Endodermal cell (in vitro differentiated cells): ENCODE measurements at regions not wholly inside any gene's neighbourhood (a gene's known extent, or its start where the extent isn't known, plus 50 kb on each side); places are given as distances from the start of the nearest gene placed in this dataset.

Experiments used
- DNase-seq: peaks from one replicate; pipeline ENCODE4 v3.0.0-alpha.2; 2017
- H3K27ac ChIP-seq: 2 replicates; pipeline ENCODE4 v1.5.1; 2013; ENCODE audit warnings: mild to moderate bottlenecking, low read depth, low read length, moderate library complexity
- H3K27me3 ChIP-seq: 2 replicates; pipeline ENCODE4 v1.6.1; 2013; ENCODE audit warnings: mild to moderate bottlenecking, low read length, moderate library complexity; ENCODE audit not compliant: insufficient read depth, control insufficient read depth, poor library complexity, severe bottlenecking
- H3K36me3 ChIP-seq: 2 replicates; pipeline ENCODE4 v1.7.0; 2013; ENCODE audit warnings: mild to moderate bottlenecking, low read length, moderate library complexity; ENCODE audit not compliant: control insufficient read depth, insufficient read depth
- H3K4me1 ChIP-seq: one replicate; pipeline ENCODE4 v1.7.0; 2013; ENCODE audit warnings: low read length; ENCODE audit not compliant: control insufficient read depth, insufficient read depth
- H3K4me3 ChIP-seq: 2 replicates; pipeline ENCODE4 v1.5.1; 2013; ENCODE audit warnings: mild to moderate bottlenecking, low read length, moderate library complexity
- H3K9ac ChIP-seq: 2 replicates; pipeline ENCODE4 v1.6.1; 2013; ENCODE audit warnings: mild to moderate bottlenecking, low read length, moderate library complexity; ENCODE audit not compliant: poor library complexity, severe bottlenecking; ENCODE audit errors: extremely low read depth
- H3K9me3 ChIP-seq: 2 replicates; pipeline ENCODE4 v1.6.1; 2013; ENCODE audit warnings: mild to moderate bottlenecking, low read length, moderate library complexity; ENCODE audit not compliant: control insufficient read depth
- H3K27ac Mint-ChIP-seq: 2 replicates; pipeline ENCODE4 v1.8.0; 2020; ENCODE audit warnings: mixed read lengths
- H3K27me3 Mint-ChIP-seq: 2 replicates; pipeline ENCODE4 v1.8.0; 2021; ENCODE audit warnings: mild to moderate bottlenecking, mixed read lengths; ENCODE audit not compliant: insufficient read depth
- H3K36me3 Mint-ChIP-seq: 2 replicates; pipeline ENCODE4 v1.8.0; 2020; ENCODE audit warnings: low read depth, mixed read lengths
- H3K4me1 Mint-ChIP-seq: 2 replicates; pipeline ENCODE4 v1.8.0; 2020; ENCODE audit warnings: mixed read lengths
- H3K4me3 Mint-ChIP-seq: 2 replicates; pipeline ENCODE4 v1.8.0; 2020; ENCODE audit warnings: mild to moderate bottlenecking, moderate library complexity, mixed read lengths
- H3K9me3 Mint-ChIP-seq: 2 replicates; pipeline ENCODE4 v1.8.0; 2020; ENCODE audit warnings: mild to moderate bottlenecking, mixed read lengths
- WGBS, 2 experiments: methylation state at CpG; one replicate each; pipeline versions ENCODE4 v1.1.5 to v1.1.7; 2013; ENCODE audit warnings: missing lambda C conversion rate in 2 of 2, mixed read lengths in 1 of 2; ENCODE audit not compliant: insufficient coverage in 1 of 2, insufficient read length in 1 of 2; 5-methylcytosine and 5-hydroxymethylcytosine counted together
- TF ChIP-seq, protein P1 (sequence below): fragments of 200-600 bp; sonication (generic); conservative IDR thresholded peaks from 2 replicates; pipeline ENCODE4 v1.5.0; 2021; ENCODE audit warnings: antibody characterized with exemption, mild to moderate bottlenecking

DNA sequence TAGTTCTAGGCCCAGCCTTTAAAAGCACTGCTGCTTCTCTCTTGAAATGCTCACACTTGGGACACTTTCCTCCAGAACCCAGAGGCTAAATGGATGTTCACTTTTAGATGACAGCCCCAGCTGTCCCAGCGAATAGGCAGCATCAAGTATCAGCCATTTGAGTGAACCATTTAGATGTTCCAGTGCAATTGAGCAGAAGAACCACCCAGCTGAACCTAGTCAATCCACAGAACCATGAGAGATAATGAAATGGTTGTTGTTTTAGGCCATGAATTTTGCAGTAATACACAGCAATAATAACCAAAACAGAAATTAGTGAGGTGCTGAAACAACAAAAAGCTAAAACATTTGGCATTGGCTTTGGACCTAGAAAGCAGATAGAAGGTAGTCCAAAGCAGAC is 273.9 kb downstream of the ETV1 start:
- H3K4me3 Mint-ChIP-seq = no peak overlapping the region
- H3K4me1 ChIP-seq = no peaks in the 10 kb centered on the region
- no peak overlapping the region for H3K27ac Mint-ChIP-seq
- H3K27ac ChIP-seq = no peak overlapping the region
- peaks cover 11% of the 10 kb centered on the region for H3K9me3 ChIP-seq
- 100% methylated on average over 1 of the region's 1 CpG for WGBS, 2 experiments
- H3K4me3 ChIP-seq = no peak overlapping the region
- TF ChIP-seq, protein P1, sequence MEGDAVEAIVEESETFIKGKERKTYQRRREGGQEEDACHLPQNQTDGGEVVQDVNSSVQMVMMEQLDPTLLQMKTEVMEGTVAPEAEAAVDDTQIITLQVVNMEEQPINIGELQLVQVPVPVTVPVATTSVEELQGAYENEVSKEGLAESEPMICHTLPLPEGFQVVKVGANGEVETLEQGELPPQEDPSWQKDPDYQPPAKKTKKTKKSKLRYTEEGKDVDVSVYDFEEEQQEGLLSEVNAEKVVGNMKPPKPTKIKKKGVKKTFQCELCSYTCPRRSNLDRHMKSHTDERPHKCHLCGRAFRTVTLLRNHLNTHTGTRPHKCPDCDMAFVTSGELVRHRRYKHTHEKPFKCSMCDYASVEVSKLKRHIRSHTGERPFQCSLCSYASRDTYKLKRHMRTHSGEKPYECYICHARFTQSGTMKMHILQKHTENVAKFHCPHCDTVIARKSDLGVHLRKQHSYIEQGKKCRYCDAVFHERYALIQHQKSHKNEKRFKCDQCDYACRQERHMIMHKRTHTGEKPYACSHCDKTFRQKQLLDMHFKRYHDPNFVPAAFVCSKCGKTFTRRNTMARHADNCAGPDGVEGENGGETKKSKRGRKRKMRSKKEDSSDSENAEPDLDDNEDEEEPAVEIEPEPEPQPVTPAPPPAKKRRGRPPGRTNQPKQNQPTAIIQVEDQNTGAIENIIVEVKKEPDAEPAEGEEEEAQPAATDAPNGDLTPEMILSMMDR = no peak
- peaks cover 8% of the 10 kb centered on the region for H3K4me1 Mint-ChIP-seq
- H3K36me3 Mint-ChIP-seq = peaks cover 16% of the 10 kb centered on the region
- H3K36me3 ChIP-seq = no peaks in the 10 kb centered on the region
- no peak overlapping the region for H3K9ac ChIP-seq
- DNase-seq = no peak
- no peaks in the 10 kb centered on the region for H3K27me3 ChIP-seq
- peaks cover 23% of the 10 kb centered on the region for H3K9me3 Mint-ChIP-seq
- H3K27me3 Mint-ChIP-seq = no peaks in the 10 kb centered on the region

DNA sequence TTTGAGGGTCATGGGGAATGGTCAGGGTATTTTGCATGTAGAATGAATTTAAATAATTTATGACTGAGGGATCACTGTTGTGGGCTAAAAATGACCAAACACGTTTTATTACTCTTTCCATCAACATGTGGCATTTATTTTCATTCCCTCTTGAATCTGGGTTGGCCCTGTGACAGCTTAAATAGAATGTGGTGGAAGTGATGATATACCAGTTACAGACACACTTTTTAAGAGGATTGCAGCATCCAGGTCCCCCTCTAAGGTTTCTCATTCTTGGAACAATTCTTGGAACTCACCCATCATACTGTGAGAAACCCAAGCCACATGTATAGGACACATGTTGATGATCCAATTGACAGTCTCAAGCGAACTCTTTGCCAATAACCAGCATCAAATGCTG is 272.4 kb downstream of the ETV1 start:
- Mint-ChIP-seq H3K36me3 (peaks cover 20% of the 10 kb centered on the region), H3K4me3 (no peak overlapping the region), H3K27me3 (no peaks in the 10 kb centered on the region), H3K27ac (no peak overlapping the region), H3K9me3 (peaks cover 28% of the 10 kb centered on the region), H3K4me1 (peaks cover 4% of the 10 kb centered on the region)
- TF ChIP-seq, protein P1 = no peak
- H3K9ac ChIP-seq = no peak overlapping the region
- DNase-seq = no peak
- no peaks in the 10 kb centered on the region for H3K27me3 ChIP-seq
- 86 to 92% methylated on average over 1 of the region's 2 CpGs for WGBS, 2 experiments
- no peaks in the 10 kb centered on the region for H3K36me3 ChIP-seq
- no peak overlapping the region for H3K4me3 ChIP-seq
- H3K27ac ChIP-seq = no peak overlapping the region
- H3K9me3 ChIP-seq = peaks cover 18% of the 10 kb centered on the region
- H3K4me1 ChIP-seq = no peaks in the 10 kb centered on the region

DNA sequence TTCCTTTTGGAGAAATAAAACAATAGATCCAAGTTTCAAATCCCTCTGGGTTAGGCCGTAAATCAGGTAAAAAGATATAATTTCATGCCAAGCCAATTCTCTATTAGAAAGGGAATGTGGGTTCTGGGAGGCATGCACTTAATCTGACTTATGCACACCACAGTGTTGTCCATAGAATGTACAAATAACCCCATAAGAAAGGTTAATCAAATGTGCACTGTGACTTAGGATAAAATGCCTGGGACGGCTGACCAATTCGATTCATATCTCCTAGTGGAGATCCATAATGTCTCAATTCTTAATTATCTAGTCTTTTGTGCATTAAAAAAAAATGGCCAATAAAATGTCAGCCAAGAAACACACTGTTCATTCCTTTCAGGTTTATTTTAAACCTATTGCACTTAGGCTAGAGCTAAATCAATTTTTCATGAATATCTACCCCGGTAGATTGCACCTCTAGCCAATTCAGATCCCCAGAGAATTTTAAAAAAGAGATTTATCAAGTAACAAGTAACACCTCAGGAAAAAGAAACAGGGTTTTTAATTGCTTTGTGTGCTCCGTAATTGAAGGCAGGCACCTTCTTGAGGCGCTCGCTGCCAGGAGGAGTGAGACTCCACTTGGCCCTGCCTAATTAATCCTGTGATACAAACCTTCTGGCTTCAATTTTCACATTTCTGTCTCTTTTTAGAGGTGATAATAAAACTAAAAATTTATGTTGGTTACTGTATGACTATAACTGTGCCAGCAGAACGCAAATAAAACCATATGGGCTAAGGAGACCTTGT is 265.1 kb downstream of the ETV1 start:
- no peaks in the 10 kb centered on the region for H3K27me3 Mint-ChIP-seq
- no peaks in the 10 kb centered on the region for H3K4me1 ChIP-seq
- no peak for DNase-seq
- no peak overlapping the region for H3K27ac ChIP-seq
- H3K36me3 ChIP-seq = no peaks in the 10 kb centered on the region
- H3K4me3 ChIP-seq = no peak overlapping the region
- no peaks in the 10 kb centered on the region for H3K27me3 ChIP-seq
- TF ChIP-seq, protein P1 = no peak
- WGBS, 2 experiments = 95 to 100% methylated on average over 1 to 8 of the region's 8 CpGs
- no peak overlapping the region for H3K9ac ChIP-seq
- H3K9me3 ChIP-seq = peaks cover 18% of the 10 kb centered on the region
- no peak overlapping the region for H3K4me3 Mint-ChIP-seq
- peaks cover 6% of the 10 kb centered on the region for H3K4me1 Mint-ChIP-seq
- no peak overlapping the region for H3K27ac Mint-ChIP-seq
- H3K9me3 Mint-ChIP-seq = peaks cover 23% of the 10 kb centered on the region
- peaks cover 19% of the 10 kb centered on the region for H3K36me3 Mint-ChIP-seq
